GM21528 (cell line): ENCODE measurements at regions not wholly inside any gene's neighbourhood (a gene's known extent, or its start where the extent isn't known, plus 50 kb on each side); places are given as distances from the start of the nearest gene placed in this dataset.

Experiments used
- ATAC-seq: cut with Tn5 transposase; IDR thresholded peaks from one replicate; pipeline ENCODE4 v1.9.1; 2021; ENCODE audit warnings: mild to moderate bottlenecking, moderate library complexity; ENCODE audit not compliant: unreplicated experiment, low FRiP score

- ATAC-seq, result no peak
Measured at GRCh38 chr3:150179330-150179729, 208.6 kb upstream of the PFN2 start.

GRCh38 chr3:150177673-150178381, 207.1 kb upstream of the PFN2 start:
- ATAC-seq, result no peak

- no peak for ATAC-seq
Measured at GRCh38 chr3:150174179-150174578, 203.5 kb upstream of the PFN2 start.

- no peak for ATAC-seq
Measured at GRCh38 chr3:150172356-150172755, 201.7 kb upstream of the PFN2 start.

- no peak for ATAC-seq
Measured at GRCh38 chr3:150170852-150171520, 200.3 kb upstream of the PFN2 start.

- no peak for ATAC-seq
Measured at GRCh38 chr3:150169330-150169940, 198.7 kb upstream of the PFN2 start.

- ATAC-seq, result no peak
Measured at GRCh38 chr3:150168698-150169097, 198.0 kb upstream of the PFN2 start.

GRCh38 chr3:150165396-150166094, 194.8 kb upstream of the PFN2 start:
- no peak for ATAC-seq

GRCh38 chr3:150161011-150161410, 190.3 kb upstream of the PFN2 start:
- ATAC-seq, result no peak

- ATAC-seq, result no peak
Measured at GRCh38 chr3:150158943-150159625, 188.4 kb upstream of the PFN2 start.

- ATAC-seq, result no peak
Measured at GRCh38 chr3:150152567-150152966, 181.9 kb upstream of the PFN2 start.

GRCh38 chr3:150150633-150151032, 179.9 kb upstream of the PFN2 start:
- ATAC-seq, result no peak

- no peak for ATAC-seq
Measured at GRCh38 chr3:150149651-150150051, 179.0 kb upstream of the PFN2 start.

- no peak for ATAC-seq
Measured at GRCh38 chr3:150148227-150148626, 177.5 kb upstream of the PFN2 start.

- no peak for ATAC-seq
Measured at GRCh38 chr3:150147776-150148175, 177.1 kb upstream of the PFN2 start.

GRCh38 chr3:150146991-150147761, 176.5 kb upstream of the PFN2 start:
- ATAC-seq, result no peak

GRCh38 chr3:150145659-150146058, 175.0 kb upstream of the PFN2 start:
- ATAC-seq, result no peak

- no peak for ATAC-seq
Measured at GRCh38 chr3:150144191-150144708, 173.6 kb upstream of the PFN2 start.

GRCh38 chr3:150142936-150143335, 172.2 kb upstream of the PFN2 start:
- no peak for ATAC-seq
